GF-D8 (cell line): ENCODE measurements at regions not wholly inside any gene's neighbourhood (a gene's known extent, or its start where the extent isn't known, plus 50 kb on each side); places are given as distances from the start of the nearest gene placed in this dataset.

ENCODE experiments used
- DNase-seq: peaks from one replicate; lab custom pipeline; 2025; lab: John Stamatoyannopoulos, UW

- DNase-seq, result no peak
Measured at GRCh38 chr17:72342627-72343527, 222.1 kb downstream of the SOX9 start.

- DNase-seq, result no peak
Measured at GRCh38 chr17:72343911-72344310, 223.1 kb downstream of the SOX9 start.

- no peak for DNase-seq
Measured at GRCh38 chr17:72344613-72345012, 223.8 kb downstream of the SOX9 start.

GRCh38 chr17:72345088-72345487 lies 224.3 kb downstream of the SOX9 start:
- DNase-seq, result no peak

- DNase-seq, result no peak
Measured at GRCh38 chr17:72345536-72345935, 224.7 kb downstream of the SOX9 start.

- no peak for DNase-seq
Measured at GRCh38 chr17:72346306-72346705, 225.5 kb downstream of the SOX9 start.

- DNase-seq, result no peak
Measured at GRCh38 chr17:72349011-72349410, 228.2 kb downstream of the SOX9 start.

- no peak for DNase-seq
Measured at GRCh38 chr17:72349491-72349995, 228.7 kb downstream of the SOX9 start.

GRCh38 chr17:72350073-72350472 lies 229.3 kb downstream of the SOX9 start:
- DNase-seq, result no peak

- DNase-seq, result no peak
Measured at GRCh38 chr17:72351365-72351764, 230.5 kb downstream of the SOX9 start.

GRCh38 chr17:72351884-72352346 lies 231.1 kb downstream of the SOX9 start:
- no peak for DNase-seq

- no peak for DNase-seq
Measured at GRCh38 chr17:72353502-72353901, 232.7 kb downstream of the SOX9 start.

- DNase-seq, result no peak
Measured at GRCh38 chr17:72354071-72354470, 233.3 kb downstream of the SOX9 start.

- DNase-seq, result no peak
Measured at GRCh38 chr17:72357764-72358365, 237.0 kb downstream of the SOX9 start.

GRCh38 chr17:72358465-72358864 lies 237.6 kb downstream of the SOX9 start:
- DNase-seq, result no peak

GRCh38 chr17:72359274-72359673 lies 238.5 kb downstream of the SOX9 start:
- DNase-seq, result no peak

GRCh38 chr17:72359811-72360210 lies 239.0 kb downstream of the SOX9 start:
- DNase-seq, result no peak

GRCh38 chr17:72360386-72360940 lies 239.6 kb downstream of the SOX9 start:
- no peak for DNase-seq

GRCh38 chr17:72361892-72362291 lies 241.1 kb downstream of the SOX9 start:
- DNase-seq, result no peak

- DNase-seq, result no peak
Measured at GRCh38 chr17:72362376-72363088, 241.7 kb downstream of the SOX9 start.

- no peak for DNase-seq
Measured at GRCh38 chr17:72363089-72363610, 242.3 kb downstream of the SOX9 start.

- DNase-seq, result no peak
Measured at GRCh38 chr17:72365857-72366414, 245.1 kb downstream of the SOX9 start.
